ENCODE measurements at regions not wholly inside any gene's neighbourhood (a gene's known extent, or its start where the extent isn't known, plus 50 kb on each side); places are given as distances from the start of the nearest gene placed in this dataset.

GRCh38 chr13:33953781-33954180 is 135.8 kb downstream of the RFC3 start:
- no peak for FAIRE-seq

- no peak for FAIRE-seq
Measured at GRCh38 chr13:33956346-33956745, 138.4 kb downstream of the RFC3 start.

DNA sequence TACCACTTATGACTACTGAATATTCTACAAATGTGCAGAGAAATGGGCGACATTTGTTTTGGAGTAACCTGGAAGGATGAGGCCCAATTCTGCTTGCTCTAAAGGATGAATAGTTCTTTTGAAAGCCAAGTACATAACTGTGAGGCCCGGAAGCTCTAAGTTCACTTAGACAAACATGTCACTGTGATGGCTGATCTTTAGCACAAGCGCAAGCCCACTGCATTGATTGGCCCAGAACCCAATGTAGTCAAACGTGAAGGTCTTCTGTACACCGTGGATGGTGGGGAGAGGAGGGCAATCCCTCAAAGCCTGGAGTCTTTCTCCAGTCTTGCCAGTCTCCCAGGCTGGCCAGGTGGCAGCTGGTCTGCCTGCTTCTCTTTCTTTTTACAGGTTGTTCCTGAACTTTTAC is 139.6 kb downstream of the RFC3 start:
- FAIRE-seq, result no peak

DNA sequence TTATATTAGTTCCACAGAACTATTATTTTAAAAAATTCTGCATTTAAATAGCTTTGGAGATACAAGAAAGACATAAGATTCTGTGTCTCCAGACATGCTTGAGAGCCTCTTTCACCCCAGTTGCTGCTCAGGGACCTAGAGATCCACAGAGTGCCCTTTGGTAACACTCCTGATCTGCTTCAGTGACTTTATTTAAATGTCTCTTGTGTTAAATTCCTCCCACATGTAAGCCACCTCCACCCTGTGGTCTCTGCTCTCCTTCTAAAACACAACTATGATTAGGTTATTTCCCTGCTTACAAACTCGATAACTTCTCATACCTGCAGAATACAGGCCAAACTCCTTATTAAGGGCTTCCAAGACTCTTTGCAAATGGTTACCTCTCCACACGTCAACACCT is 141.0 kb downstream of the RFC3 start:
- no peak for FAIRE-seq

GRCh38 chr13:33963134-33963533 is 145.2 kb downstream of the RFC3 start:
- FAIRE-seq, result no peak

DNA sequence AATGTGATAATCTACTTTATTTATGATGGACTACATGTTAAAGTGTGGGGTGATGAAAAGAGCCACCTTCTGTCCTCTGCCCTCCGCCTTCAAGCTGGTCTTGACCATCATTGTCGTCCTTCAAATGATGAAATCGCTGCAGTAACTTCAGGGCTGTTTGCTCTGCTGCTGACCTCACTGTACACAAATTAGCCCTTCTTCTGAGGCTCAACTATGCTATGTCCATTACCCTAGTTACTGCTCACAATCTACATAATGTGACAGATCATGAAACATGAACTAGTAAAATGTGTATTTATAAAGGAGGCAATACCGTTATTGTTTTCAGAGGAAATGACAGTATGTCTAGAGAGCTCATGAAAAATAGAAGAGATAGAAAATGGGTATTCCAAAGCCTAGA is 145.9 kb downstream of the RFC3 start:
- FAIRE-seq, result no peak

GRCh38 chr13:33968520-33969507 is 150.9 kb downstream of the RFC3 start:
- FAIRE-seq, result no peak

DNA sequence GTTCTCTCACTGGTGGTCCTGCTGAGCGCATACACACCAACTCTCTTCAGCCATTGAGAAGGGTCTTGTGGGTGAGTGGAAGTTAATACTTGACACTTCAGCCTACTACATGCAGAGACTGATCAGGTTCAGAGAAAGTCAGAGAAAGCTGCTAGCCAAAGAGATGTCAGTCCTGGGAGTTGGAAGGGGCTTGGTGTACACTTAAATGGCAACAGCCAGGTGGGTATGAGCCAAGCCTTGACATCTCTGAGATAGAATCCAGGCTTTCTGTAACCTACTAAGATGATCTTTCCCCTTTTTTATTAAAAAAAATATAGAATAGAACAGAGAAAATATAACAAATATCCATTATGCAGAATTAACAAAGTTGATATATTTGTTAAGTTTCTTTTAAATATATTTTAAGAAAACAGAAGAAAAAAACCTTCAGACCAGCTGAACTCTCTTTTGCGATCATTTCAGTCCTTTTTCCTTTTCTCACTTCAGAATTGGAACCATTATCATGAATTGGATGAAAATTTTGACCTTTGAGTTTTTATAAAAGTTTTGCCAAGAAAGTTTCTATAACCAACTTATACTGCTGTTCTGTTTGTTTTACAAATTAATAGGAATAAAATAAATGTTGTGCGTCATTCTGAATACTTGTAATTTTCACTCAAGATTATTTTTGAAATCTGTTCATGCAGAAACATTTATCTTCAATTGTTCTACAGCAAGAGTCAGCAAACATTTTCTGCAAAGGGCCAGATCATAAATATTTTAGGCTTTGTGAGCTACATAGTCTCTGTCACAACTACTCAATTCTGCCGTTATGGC is 153.0 kb downstream of the RFC3 start:
- FAIRE-seq, result no peak

DNA sequence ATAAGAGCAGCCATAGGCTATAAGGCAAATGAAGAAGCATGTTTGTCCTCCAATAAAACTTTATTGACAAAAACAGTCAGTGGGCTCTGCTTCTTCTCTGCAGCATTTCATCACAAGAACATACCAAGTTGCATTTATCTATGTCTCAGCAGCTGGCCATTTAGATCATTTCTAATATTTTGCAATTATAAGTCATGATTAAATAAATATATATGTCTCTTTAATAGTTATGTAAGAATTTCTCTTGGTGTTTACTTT is 153.5 kb downstream of the RFC3 start:
- no peak for FAIRE-seq

GRCh38 chr13:33973194-33973593 is 155.2 kb downstream of the RFC3 start:
- FAIRE-seq, result no peak

DNA sequence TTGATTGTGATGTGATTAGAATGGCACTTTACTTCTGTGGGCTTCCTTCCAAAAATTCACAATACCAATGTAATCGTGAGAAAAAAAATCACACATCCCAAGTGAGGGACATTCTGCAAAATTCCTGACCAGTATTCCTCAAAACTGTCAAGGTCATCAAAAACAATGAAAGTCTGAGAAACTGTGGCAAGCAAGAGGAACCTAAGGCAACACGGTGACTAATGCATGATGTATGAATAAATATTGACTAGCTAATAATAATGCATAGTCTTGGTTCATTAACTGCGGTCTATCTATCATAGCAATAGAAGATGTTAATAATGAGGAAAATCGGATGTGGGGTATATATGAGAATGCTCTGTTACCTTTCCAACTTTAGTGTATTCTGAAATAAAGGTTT is 159.0 kb downstream of the RFC3 start:
- no peak for FAIRE-seq

DNA sequence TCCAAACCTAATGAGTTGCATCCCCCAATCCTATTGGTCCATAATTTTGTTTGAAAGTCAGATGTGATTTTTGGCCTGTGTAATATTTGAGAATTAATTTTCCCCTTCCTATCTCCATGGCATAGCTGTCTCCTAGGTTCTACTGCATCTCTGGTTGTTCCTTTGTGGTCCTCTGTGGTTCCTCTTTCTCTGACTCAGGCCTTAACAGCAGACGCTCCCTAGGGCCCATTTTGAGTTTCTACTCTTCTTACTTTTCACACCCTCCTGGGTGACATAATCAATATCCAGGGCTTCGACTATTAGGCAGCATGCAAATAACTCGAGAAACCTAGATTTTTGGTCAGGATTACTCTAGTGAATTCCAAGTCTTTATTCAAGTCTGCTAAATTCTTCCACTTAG is 160.7 kb downstream of the RFC3 start:
- no peak for FAIRE-seq

- no peak for FAIRE-seq
Measured at GRCh38 chr13:33992881-33993336, 175.0 kb downstream of the RFC3 start.

DNA sequence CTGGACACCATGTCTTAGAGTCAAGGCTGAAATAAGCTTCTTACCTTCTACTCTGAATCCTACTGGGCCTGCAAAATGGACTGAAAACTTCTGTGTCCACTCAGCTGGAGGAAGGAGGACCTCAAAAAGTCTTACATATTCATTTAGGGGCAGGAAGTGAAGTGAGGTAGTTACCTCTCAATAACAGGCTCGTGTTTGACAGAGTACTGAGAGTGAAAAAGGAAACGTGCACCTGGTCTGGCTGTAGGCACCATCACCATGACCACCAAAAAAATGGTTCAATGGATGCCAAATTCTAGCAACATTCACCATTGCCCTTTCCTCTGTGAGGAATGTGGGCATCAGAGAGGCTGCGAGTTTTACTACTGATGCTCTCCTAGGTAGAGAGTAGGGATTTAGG is 176.2 kb downstream of the RFC3 start:
- FAIRE-seq, result no peak

- FAIRE-seq, result no peak
Measured at GRCh38 chr13:33994826-33995502, 177.0 kb downstream of the RFC3 start.

GRCh38 chr13:33996636-33997035 is 178.7 kb downstream of the RFC3 start:
- no peak for FAIRE-seq

DNA sequence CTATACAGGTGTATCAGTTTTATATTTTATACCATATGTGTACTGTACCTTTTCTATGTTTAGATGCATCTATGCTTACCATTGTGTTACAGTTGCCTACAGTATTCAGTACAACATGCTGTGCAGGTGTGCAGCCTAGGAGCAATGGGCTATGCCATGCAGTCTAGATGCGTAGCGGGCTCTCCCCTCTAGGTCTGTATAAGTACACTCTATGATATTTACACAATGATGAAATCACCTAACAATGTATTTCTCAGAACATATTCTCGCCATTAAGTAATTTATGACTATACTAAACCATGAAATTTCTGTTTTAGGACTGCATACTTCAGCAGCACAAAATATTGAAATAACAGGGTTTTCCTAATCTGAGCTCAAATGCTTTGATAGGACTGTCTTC is 179.6 kb downstream of the RFC3 start:
- no peak for FAIRE-seq

- FAIRE-seq, result no peak
Measured at GRCh38 chr13:33999811-34000605, 182.1 kb downstream of the RFC3 start.

DNA sequence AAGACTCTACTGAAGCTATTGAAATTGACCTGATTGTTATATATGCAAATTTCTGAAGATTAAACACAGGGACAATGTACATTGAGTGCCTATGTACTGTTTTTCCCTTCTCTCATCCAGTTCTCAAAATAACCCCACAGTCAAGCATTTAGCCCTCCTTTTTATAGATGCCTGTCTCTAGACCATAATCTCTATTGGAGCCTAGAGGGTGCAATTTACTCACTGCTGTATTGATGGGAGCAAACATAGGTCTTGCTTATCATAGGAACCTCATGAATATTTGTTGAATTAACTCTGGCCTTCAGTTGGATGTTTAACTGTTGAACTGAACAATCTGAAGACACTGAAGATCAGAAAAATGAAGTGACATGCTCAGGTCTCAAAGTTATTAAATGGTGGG is 183.0 kb downstream of the RFC3 start:
- no peak for FAIRE-seq

- FAIRE-seq, result no peak
Measured at GRCh38 chr13:34001389-34001788, 183.4 kb downstream of the RFC3 start.

GRCh38 chr13:34002141-34002540 is 184.2 kb downstream of the RFC3 start:
- FAIRE-seq, result no peak

- no peak for FAIRE-seq
Measured at GRCh38 chr13:34002924-34003323, 185.0 kb downstream of the RFC3 start.

DNA sequence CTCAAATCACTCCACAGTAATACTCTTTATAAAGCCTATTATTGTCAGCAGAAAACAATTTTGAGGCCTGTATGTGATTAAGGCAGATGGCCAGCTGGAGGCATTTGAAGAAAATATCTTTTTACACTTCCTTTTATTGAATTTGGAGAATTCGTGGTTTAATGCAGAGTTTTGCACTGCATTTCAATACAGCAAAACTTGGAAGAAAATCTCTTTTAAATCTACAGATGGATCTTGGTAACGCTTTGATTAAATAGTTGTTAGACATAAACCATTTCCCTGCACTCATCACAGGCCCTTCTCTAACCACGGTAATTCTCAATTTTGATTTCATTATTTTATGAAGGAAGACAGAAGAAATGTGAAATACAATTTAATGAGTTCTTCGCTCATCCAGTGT is 185.7 kb downstream of the RFC3 start:
- no peak for FAIRE-seq
